ENCODE measurements at regions not wholly inside any gene's neighbourhood (a gene's known extent, or its start where the extent isn't known, plus 50 kb on each side); places are given as distances from the start of the nearest gene placed in this dataset.
"Not testable (repeated sequence)": the region's sequence is repeated elsewhere in the genome, so short reads cannot be mapped to it uniquely, and the experiment has no call there.

GRCh38 chr3:20280257-20280656, 94.3 kb upstream of the SGO1 start:
- no peaks in the 10 kb centered on the region for H3K4me1 ChIP-seq
- no peak for DNase-seq (ENCODE audit: low spot score in 2 of 2)
- H3K27ac ChIP-seq = no peak overlapping the region
- TF ChIP-seq EP300 (IDR thresholded peaks at IDR 0.05) (no peak), CTCF (IDR thresholded peaks at IDR 0.05) (no peak), POLR2A (IDR thresholded peaks at IDR 0.05) (no peak)
- no peaks in the 10 kb centered on the region for H3K27me3 ChIP-seq
- H3K4me3 ChIP-seq = no peak overlapping the region
- H3K36me3 ChIP-seq = no peaks in the 10 kb centered on the region
- 76 to 80% methylated on average over 7 of the region's 7 CpGs for WGBS, 2 donors
- H3K9me3 ChIP-seq = peaks cover 0 to 21% (median 0%) of the 10 kb centered on the region in 4 donors

GRCh38 chr3:20265977-20266376, 80.0 kb upstream of the SGO1 start:
- H3K4me1 ChIP-seq; H3K36me3 ChIP-seq; H3K4me3 ChIP-seq; DNase-seq (ENCODE audit: low spot score in 2 of 2); H3K27me3 ChIP-seq; H3K27ac ChIP-seq: not testable (repeated sequence)
- peaks cover 0 to 11% (median 4%) of the 10 kb centered on the region in 4 donors for H3K9me3 ChIP-seq
- 95 to 98% methylated on average over 4 of the region's 4 CpGs for WGBS, 2 donors

GRCh38 chr3:20264900-20265567, 79.0 kb upstream of the SGO1 start:
- H3K4me3 ChIP-seq = no peak overlapping the region
- H3K4me1 ChIP-seq = no peaks in the 10 kb centered on the region
- WGBS, 2 donors = 85 to 90% methylated on average over 11 of the region's 11 CpGs
- peaks cover 0 to 5% (median 0%) of the 10 kb centered on the region in 3 donors for H3K36me3 ChIP-seq
- no peak overlapping the region for H3K27ac ChIP-seq
- H3K27me3 ChIP-seq = no peaks in the 10 kb centered on the region
- no peak for TF ChIP-seq POLR2A (IDR thresholded peaks at IDR 0.05)
- TF ChIP-seq EP300 (IDR thresholded peaks at IDR 0.05) = no peak
- no peak for TF ChIP-seq CTCF (IDR thresholded peaks at IDR 0.05)
- no peak for DNase-seq (ENCODE audit: low spot score in 2 of 2)
- peaks cover 0 to 11% (median 4%) of the 10 kb centered on the region in 4 donors for H3K9me3 ChIP-seq

- no peak overlapping the region for H3K27ac ChIP-seq
- WGBS, 2 donors = 76 to 78% methylated on average over 1 of the region's 1 CpG
- TF ChIP-seq POLR2A (IDR thresholded peaks at IDR 0.05) (no peak), EP300 (IDR thresholded peaks at IDR 0.05) (no peak), CTCF (IDR thresholded peaks at IDR 0.05) (no peak)
- no peaks in the 10 kb centered on the region for H3K4me1 ChIP-seq
- no peaks in the 10 kb centered on the region for H3K27me3 ChIP-seq
- no peak overlapping the region for H3K4me3 ChIP-seq
- DNase-seq (ENCODE audit: low spot score in 2 of 2) = no peak
- peaks cover 0 to 5% (median 0%) of the 10 kb centered on the region in 4 donors for H3K9me3 ChIP-seq
- no peaks in the 10 kb centered on the region for H3K36me3 ChIP-seq
These were observed 72.4 kb upstream of the SGO1 start for GRCh38 chr3:20258371-20258770.

- Histone ChIP-seq H3K9me3 (peaks cover 0 to 5% (median 0%) of the 10 kb centered on the region in 4 donors), H3K27ac (peak overlapping the region in 1 of 4 donors; percentile 3), H3K4me3 (no peak overlapping the region), H3K27me3 (no peaks in the 10 kb centered on the region), H3K36me3 (no peaks in the 10 kb centered on the region), H3K4me1 (no peaks in the 10 kb centered on the region)
- TF ChIP-seq EP300 (IDR thresholded peaks at IDR 0.05) (peak in 1 of 2 donors; percentile 35), POLR2A (IDR thresholded peaks at IDR 0.05) (no peak)
- 39 to 48% methylated on average over 3 of the region's 3 CpGs for WGBS, 2 donors
- no peak for DNase-seq (ENCODE audit: low spot score in 2 of 2)
These were observed 70.1 kb upstream of the SGO1 start for GRCh38 chr3:20256144-20256543.

- WGBS, 2 donors = 88 to 90% methylated on average over 18 of the region's 18 CpGs
- Histone ChIP-seq H3K36me3 (no peaks in the 10 kb centered on the region), H3K27ac (no peak overlapping the region), H3K4me1 (no peaks in the 10 kb centered on the region), H3K27me3 (no peaks in the 10 kb centered on the region), H3K9me3 (peaks cover 0 to 5% (median 0%) of the 10 kb centered on the region in 4 donors), H3K4me3 (no peak overlapping the region)
- TF ChIP-seq EP300 (IDR thresholded peaks at IDR 0.05) (no peak), POLR2A (IDR thresholded peaks at IDR 0.05) (no peak), CTCF (IDR thresholded peaks at IDR 0.05) (no peak)
- DNase-seq (ENCODE audit: low spot score in 2 of 2) = no peak
These were observed 68.5 kb upstream of the SGO1 start for GRCh38 chr3:20254268-20255117.

All from tibial nerve (tissue), 4 donors.